HG03469 (cell line): ENCODE measurements at regions not wholly inside any gene's neighbourhood (a gene's known extent, or its start where the extent isn't known, plus 50 kb on each side); places are given as distances from the start of the nearest gene placed in this dataset.
"Not testable (repeated sequence)": the region's sequence is repeated elsewhere in the genome, so short reads cannot be mapped to it uniquely, and the experiment has no call there.

Source experiments
- ATAC-seq: cut with Tn5 transposase; IDR thresholded peaks from one replicate; pipeline ENCODE4 v1.9.1; 2021; ENCODE audit warnings: mild to moderate bottlenecking, moderate library complexity, moderate number of reproducible peaks; ENCODE audit not compliant: unreplicated experiment

- ATAC-seq = no peak
Measured at GRCh38 chr4:129248621-129249020, 152.7 kb downstream of the C4orf33 start.

GRCh38 chr4:129254126-129254525 is 158.2 kb downstream of the C4orf33 start:
- ATAC-seq = no peak

GRCh38 chr4:129254526-129254925 is 158.6 kb downstream of the C4orf33 start:
- ATAC-seq = no peak

- ATAC-seq = no peak
Measured at GRCh38 chr4:129261584-129261983, 165.6 kb downstream of the C4orf33 start.

- ATAC-seq = peak; percentile 96
Measured at GRCh38 chr4:129264008-129264657, 168.2 kb downstream of the C4orf33 start.

- ATAC-seq = no peak
Measured at GRCh38 chr4:129278868-129279267, 182.9 kb downstream of the C4orf33 start.

- ATAC-seq = no peak
Measured at GRCh38 chr4:129282293-129282692, 186.3 kb downstream of the C4orf33 start.

GRCh38 chr4:129292194-129292593 is 196.2 kb downstream of the C4orf33 start:
- ATAC-seq = not testable (repeated sequence)

- ATAC-seq = no peak
Measured at GRCh38 chr4:129314781-129315180, 218.8 kb downstream of the C4orf33 start.

GRCh38 chr4:129322920-129323319 is 227.0 kb downstream of the C4orf33 start:
- ATAC-seq = no peak

GRCh38 chr4:129323658-129324057 is 227.7 kb downstream of the C4orf33 start:
- ATAC-seq = no peak

- ATAC-seq = no peak
Measured at GRCh38 chr4:129326571-129327460, 230.9 kb downstream of the C4orf33 start.

GRCh38 chr4:129327637-129328036 is 231.7 kb downstream of the C4orf33 start:
- no peak for ATAC-seq

- no peak for ATAC-seq
Measured at GRCh38 chr4:129328162-129328561, 232.2 kb downstream of the C4orf33 start.

- no peak for ATAC-seq
Measured at GRCh38 chr4:129334136-129334535, 238.2 kb downstream of the C4orf33 start.

GRCh38 chr4:129335276-129335675 is 239.3 kb downstream of the C4orf33 start:
- no peak for ATAC-seq

GRCh38 chr4:129335818-129336217 is 239.9 kb downstream of the C4orf33 start:
- ATAC-seq = no peak

GRCh38 chr4:129336457-129337227 is 240.7 kb downstream of the C4orf33 start:
- ATAC-seq = no peak

GRCh38 chr4:129337228-129337620 is 241.3 kb downstream of the C4orf33 start:
- no peak for ATAC-seq

GRCh38 chr4:129342819-129343408 is 247.0 kb downstream of the C4orf33 start:
- ATAC-seq = no peak

GRCh38 chr4:129344058-129344457 is 248.1 kb downstream of the C4orf33 start:
- peak; percentile 73 for ATAC-seq
